Suprapubic skin (tissue), 3 donors: ENCODE measurements at regions not wholly inside any gene's neighbourhood (a gene's known extent, or its start where the extent isn't known, plus 50 kb on each side); places are given as distances from the start of the nearest gene placed in this dataset.

Experiments used
- CTCF ChIP-seq, 2 donors: fragments of 200-600 bp in 1 of 2; fragments of 450-650 bp in 1 of 2; sonication (generic) in 1 of 2; IDR thresholded peaks; one replicate each; pipeline ENCODE4 v1.5.1; 2016 to 2019; ENCODE audit warnings: antibody characterized with exemption in 2 of 2, mild to moderate bottlenecking in 1 of 2, moderate library complexity in 1 of 2
- POLR2A ChIP-seq, 2 donors: fragments of 450-650 bp; IDR thresholded peaks; one replicate each; pipeline ENCODE4 v1.6.1; 2017; ENCODE audit warnings: antibody characterized with exemption in 2 of 2, mild to moderate bottlenecking in 2 of 2, moderate library complexity in 2 of 2

- TF ChIP-seq CTCF (IDR thresholded peaks at IDR 0.05) (no peak), POLR2A (IDR thresholded peaks at IDR 0.05) (no peak)
These were observed 753.6 kb downstream of the JRKL start for GRCh38 chr11:97143463-97143862.
